ENCODE measurements at regions not wholly inside any gene's neighbourhood (a gene's known extent, or its start where the extent isn't known, plus 50 kb on each side); places are given as distances from the start of the nearest gene placed in this dataset.

DNA sequence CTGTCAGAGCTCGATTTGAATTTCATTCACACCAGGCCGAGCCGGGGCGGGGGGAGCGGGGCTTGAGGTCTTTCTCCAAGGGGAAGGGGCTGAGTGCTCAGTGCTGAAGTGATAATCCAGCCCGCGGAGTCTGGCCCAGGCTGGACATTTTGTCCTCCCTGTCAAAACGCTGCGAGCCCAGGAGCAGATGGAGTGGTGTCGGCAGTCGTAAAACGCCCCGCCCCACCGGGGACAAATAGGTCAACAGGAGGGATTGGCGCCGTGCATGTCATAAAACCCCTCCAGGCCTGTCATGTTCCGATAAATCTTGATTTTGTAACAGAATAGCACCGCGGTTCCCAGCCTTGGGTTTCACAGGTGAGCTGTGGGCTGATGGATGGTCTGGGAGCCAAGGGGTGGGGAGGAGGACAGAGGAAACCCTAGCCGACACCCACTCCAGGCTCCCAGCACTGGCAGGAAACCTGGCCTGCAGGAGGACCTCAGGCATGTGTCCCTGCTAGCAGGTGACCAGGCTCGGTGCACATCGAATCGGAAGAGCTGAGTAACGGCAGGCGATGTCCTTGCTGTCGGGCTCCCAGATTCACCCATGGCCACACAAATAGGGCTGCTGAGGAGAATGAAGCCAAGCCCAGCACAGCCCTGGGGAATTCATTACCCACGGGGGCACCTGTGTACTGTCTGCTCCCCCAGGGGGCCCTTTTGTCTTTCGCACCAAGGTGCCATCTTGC lies 341.4 kb downstream of the FOXL1 start:
- DNase-seq = no peak

DNA sequence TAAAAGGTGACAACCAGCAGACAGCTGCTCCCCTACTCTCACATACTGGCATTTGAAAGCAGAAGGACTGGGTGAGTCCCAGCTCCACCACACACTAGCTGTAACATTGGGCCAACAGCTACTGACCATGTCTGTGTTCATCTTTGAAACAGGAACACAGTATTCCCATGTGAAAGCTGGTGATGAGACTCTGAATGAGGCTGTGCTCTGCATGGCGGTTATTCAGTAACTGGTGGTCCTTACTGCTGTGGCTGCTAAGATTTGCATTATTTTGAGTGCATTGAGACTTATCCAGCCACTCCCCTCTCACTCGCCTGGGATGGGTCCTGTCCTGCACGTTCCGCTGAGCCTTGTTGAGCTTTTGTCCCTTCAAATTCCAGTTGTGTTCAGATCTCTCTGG lies 342.9 kb downstream of the FOXL1 start:
- DNase-seq = no peak

DNA sequence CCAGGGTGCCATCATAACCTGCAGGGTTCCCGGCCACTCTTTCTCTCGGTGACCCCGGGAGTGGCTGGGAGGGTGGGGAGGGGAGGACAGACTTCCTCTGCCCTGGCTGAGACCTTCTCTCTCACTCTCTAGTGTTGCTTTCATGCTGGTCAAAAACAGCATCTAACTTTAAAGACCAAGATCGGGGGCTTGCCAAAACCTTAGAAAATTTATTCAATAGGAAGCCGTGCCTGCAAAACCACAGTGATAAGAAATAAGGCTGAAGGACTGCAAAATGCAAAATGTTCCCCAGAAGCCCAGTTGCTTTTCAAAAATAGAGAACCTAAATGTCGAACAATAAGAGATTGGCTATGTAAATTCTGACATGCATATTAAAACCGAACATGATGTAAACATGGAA lies 344.0 kb downstream of the FOXL1 start:
- DNase-seq = no peak

DNA sequence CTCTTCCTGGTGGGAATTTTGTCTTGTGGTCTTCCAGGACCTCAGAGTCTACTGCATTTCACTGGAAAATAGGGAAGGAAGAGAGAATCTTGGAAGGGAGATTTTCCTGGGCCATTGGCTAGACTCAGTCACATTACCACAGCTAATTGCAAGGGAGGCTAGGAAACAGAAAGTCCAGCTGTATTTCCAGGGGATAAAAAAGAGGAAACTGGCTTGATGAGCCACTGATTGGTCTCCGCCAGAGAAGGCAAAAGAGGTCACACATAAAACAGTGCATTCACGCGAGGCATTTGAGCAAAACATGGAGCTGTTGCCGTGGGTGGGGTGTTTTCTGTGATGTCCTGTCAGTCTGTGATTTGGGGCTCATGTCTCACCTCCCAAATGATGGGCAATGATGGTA lies 345.3 kb downstream of the FOXL1 start:
- no peak for DNase-seq

DNA sequence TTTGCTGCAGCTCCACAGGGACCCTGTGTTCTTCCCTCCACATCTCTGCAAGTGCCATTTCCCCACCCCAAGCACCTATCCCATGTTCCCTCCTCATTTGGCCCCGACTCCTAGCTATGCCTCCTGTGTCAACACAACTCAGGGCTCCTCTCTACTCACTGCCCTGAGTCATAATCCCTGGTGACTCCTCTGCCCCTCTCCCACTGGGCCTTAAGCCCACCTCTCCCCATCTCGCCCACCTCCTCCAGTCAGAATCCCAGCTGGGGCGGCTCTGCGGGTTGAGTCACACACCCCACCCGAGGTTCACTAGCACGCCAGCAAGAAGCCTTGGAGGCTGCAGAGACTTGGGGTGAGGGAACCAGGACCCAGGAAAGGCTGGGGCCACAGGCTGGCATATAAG lies 346.2 kb downstream of the FOXL1 start:
- DNase-seq = no peak

DNA sequence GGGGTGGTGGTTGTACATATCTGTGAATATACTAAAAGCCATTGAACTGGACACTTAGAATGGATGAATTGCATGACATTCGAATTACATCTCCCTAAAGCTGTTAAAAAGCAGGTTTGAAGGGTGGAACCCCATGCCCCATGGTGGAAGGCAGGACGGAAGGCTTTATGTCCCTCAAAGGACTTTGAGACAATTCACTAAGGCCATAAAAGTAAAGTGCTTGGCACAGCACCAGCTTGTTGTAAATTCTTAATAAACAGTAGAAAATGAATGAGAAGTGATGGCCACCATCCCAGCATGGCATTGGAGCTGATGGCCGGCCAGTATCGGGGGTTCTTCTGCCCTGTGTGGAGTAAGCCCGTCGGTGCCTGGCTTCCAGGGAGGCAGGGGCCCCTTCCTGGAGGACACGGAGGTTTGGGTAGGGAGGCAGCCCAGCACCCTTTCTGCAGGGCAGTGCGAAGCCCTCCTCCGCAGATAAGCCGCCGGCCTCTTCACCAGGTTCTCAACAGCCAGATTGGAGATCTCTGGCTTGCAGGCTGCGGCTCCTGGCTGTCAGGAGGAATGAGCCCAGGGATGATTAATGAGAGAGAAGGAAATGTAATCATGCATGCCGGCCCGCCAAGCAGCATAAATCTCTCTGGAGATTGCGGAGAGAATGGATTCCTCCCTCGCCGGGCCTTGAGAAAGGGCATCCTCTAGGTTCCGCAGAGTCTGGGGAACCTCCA lies 346.9 kb downstream of the FOXL1 start:
- DNase-seq = no peak

DNA sequence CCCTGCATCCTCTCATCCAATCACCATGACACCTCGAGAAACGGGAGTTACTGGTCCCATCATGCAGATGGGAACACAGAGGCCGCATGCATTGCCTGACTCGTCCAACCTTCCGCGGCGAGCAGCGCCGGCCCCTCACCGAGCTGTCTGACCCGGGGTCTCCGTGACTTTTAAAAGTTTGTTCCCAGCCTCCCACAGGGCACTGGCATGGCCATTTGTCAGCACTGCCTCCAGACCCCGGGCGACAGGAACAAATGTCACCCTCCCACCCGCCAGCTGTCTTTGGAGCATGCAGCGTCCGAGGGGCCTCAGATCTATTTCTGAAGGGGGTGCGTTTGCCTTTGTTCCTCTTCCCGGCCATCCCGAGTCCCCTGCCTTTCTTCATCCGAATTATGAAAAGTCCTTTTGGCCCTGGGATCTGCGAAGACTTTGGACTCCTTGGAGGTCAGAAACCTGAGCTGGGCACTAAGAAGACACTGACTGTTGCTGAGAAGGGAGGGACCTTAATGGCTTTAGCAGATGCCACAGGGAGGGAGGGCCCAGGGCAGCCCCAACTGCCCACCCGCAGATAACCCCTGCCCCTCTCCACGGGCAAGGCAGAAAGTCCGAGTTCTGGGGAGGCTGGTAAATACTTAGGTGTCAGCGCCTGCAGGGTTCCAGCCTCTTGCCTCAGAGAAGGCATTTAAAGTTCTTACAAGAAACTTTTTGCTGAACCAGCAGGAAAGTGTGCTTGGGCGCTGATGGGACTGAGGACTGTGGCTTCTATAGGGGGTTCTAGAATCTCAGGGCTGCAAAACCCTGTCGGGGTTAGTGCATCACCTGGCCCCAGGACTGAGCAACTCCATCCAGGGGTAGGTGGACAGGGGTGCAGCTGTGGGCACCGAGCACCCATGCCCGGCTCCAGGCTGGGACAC lies 348.1 kb downstream of the FOXL1 start:
- no peak for DNase-seq

DNA sequence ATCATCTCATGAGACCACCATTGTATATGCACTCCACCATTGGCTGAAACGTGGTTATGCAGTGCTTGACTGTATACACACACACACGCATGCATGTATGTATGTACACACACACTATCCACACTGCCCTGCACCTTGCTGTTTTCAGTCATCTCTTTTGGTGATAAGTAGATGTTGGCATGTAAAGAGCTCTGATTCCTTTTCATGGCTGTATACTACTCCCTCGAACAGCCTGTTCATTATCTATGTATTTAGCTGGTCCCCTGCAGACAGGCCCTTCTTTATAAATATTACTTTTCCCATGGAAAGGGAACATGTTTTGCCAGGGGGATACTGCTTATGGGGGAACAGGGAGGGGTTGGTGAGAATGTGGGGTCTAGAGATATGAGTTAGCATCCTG lies 349.4 kb downstream of the FOXL1 start:
- no peak for DNase-seq

DNA sequence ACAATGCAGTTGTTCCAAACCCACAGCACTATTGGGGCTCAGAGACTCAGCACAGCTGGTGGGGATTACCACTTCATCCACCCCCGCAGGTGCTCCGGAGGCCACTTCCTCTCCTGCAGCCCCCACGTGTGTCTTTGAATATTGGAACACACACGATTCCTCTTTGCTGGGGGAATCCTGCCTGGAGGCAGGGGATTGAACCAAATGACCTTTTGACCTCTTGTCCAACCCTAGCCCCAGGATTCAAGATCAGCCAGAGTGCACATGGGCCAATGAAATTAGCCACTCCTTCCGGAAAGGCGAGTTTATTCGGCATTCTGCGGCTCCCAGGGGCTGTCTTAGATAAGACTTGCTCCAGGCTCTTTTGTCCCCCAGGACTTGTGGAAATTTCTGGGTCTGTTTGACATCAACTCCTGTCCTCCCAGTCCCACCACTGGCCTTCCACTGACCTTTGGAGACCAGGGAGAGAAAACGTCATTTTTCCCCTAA lies 350.2 kb downstream of the FOXL1 start:
- no peak for DNase-seq

DNA sequence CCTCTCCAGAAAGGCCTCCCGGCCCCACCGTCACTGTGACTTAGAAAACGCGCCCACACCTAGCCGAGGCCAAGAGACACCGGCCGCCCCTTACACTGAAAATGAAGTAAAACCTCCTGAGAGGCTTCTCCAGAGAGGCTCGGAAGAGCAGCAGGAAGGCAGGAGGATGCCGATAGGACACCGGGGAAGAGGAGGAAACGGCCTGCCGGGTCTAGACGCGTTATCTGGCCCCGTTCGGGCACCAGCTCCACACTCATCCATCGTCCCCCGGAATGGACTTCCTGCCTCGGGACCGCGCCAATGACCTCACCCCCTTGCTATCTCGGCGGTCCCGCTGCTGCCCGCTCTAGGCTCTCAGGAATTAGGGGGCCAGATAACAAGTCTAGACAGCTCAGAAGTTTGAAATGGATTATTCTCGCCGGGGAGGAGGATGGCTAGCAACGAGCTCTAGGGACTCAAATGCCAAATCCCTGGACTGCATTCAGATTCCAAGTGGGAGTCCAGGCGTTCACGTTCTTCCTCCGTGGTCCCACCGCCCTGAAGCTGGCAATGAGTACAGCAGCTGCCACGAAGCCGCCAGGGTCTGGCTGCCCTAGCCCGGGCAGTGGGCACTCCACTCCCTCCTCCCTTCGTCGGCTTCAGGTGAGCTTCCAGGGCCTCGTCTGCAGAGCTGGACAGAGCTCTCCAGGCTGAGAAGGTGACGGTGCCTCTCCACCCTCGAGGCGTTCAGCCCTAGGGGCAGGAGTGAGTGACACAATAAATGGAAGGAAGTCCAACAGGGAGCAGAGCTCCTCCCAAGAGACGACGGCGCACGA lies 350.9 kb downstream of the FOXL1 start:
- no peak for DNase-seq

DNA sequence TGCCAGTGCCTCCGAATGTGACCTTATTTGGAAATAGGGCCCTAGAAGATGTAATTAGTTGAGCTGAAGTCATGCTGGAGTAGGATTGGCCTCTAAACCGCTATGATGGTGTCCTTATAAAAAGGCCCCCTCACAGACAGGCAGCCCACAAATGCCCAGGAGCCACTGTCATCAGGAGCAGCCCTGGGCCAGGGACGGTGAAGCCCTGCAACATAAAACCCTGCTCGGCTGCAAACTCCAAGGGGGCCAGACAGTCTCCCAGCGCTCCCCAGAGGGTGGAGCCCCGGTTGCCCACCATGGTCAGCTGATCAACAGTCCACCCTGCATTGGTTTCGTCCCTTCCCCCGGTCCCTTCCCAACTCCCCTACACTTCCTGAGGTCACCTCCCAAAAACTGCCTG lies 351.7 kb downstream of the FOXL1 start:
- no peak for DNase-seq

DNA sequence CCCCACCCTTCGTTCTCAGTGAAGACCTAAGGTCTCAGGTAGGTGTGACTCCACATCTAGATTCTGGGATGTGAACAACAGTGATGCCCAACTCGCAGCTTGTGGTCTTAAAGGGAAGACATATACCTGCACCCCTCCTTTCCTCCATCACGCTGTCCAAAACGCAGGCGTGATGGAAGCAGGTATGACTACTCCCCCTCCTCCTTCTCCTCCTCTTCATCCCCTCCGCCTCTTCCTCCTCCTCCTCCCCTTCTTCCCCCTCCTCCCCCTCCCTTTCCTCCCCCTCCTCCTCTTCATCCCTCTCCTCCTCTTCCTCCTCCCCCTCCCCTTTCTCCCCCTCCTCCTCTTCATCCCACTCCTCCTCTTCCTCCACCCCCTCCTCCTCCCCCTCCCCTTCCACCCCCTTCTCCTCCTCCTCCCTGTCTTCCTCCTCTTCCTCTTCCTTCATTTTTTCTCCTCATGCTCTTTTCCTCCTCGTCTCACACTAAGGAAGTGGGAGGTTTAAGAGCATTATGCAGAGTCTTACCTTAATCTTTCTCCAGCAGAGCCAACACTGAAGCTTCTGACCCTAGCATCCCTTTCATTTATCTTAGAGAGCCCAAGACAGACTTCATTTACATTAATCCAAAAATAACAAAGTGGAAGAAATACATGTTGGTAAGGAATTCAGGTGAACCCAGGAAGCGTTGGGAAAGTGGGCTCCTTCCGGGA lies 352.5 kb downstream of the FOXL1 start:
- DNase-seq = no peak

DNA sequence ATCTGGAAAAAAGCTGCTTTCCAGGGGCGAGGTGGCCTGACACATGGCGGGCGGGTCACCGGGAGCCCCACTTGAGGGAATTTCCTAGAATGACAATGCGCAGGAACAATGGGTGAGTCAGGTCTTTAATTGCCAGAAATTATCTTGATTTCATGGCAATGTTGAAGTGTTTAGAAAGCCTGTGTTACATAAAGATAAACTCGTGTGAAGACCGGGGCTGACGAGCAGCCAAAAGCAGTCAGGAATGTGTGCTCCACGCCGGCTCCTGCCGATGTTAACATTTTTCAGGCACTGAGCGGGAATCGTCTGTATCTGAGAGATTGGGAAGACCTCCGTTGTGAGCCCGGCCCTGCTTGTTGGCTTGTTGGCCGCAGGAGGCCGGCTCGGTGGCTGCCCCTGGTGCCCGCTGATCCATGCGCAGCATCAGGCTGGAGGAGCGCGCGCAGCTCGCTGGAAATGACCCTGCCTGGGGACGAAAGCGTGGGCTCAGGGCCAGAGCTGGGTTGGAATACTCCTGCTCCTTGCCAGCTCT lies 353.1 kb downstream of the FOXL1 start:
- DNase-seq = no peak

DNA sequence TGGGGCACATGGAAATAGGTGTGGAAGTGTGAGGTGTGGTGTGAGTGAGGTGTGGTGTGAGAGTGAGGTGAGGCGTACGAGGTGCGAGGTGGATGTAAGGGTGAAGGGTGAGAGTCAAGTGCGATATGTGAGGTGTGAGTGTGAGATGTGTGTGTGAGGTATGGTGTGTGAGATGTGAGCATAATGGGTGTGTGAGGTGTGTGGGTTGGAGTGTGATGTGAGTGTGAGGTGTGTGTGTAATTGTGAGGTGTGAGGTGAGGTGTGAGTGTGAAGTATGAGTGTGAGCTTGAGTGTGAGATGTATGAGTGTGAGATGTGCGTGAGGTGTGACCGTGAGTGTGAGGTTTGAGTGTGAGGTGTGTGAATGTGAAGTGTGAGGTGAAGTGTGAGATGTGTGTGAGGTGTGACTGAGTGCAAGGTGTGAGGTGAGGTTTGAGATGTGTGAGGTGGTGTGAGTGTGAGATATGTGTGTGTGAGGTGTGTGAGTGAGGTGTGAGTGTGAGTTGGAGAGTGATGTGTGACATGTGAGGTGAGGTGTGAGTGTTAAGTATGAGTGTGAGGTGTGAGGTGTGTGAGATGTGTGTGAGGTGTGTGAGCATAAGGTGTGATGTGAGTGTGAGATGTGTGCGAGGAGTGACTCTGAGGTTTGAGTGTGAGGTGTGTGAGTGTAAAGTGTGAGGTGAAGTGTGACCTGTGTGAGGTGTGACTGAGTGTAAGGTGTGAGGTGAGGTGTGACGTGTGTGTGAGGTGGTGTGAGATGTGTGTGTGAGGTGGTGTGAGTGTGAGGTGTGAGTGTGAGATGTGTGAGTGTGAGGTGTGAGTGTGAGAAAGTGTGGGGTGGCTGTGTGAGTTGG lies 354.0 kb downstream of the FOXL1 start:
- no peak for DNase-seq

DNA sequence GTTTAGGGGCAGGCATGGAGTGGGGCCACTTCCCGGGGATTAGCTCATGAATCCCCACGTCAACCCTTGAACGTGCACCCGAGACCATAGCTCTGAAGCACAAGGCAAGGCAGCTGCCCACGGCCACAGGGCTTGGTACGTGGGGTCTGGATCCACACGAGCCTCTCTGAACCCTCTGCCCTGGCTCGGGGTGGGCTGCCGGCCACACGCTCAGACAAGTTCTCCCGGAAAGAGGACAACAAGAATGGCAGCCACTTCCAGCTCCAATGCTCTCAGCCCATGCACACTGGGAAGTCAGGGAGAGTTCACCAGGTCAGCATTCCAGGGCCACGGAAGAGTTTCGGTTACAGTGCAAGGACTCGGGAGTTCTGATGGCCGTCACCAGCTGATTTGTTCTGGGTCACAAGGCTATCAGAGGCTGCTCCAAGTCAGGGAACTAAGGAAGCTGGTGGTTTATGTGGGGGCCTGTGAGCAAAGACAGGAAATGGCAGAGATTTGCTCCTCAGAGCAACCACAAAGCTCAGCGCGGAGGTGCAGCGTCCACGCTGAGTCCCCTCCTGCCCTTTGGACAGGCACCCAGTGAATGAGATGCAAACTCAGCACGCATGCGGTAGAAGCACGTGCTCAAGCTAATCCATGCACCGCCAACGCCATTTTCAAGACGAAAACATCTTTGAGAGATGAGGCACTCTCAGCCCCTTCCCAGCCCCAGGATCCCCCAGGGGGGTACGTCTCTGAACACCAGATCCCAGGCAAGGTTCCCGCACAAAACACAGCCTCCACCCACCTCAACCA lies 356.4 kb downstream of the FOXL1 start:
- no peak for DNase-seq

DNA sequence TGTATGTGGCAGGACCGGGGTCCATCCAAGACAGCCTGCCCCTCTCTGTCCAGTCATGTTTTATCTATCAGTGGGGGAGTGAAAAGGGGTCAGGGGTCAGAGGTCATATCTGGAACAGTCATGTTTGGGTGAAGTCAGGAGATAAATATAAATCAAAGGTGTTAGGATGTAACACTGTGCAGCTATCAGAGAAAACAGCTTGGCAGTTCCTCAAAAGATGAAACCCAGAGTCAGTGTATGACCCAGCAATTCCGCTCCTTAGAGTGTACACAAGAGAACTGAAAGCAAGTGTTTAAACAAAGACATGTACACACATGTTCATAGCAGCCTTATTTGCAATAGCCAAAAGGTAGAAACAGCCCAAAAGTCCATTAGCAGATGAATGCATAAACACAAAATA lies 361.3 kb downstream of the FOXL1 start:
- DNase-seq = no peak

DNA sequence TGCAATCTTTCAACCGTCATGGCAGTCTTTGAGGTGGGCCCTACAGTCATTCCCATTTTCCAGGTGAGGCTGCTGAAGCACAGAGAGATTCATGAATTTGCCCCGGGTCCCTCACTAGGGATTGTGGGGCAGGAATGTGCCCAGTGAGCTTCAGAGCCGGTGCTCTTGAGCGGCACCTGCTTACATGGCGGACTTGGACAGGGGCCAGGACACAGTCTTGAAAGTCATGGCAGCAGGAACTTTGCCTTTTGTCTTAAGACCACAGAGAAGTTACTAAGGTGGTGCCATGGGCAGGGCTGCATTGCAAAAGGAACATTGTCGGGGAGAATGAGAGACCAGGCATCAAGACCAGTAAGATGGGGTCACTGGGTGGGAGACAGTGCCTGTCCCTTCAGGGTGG lies 363.4 kb downstream of the FOXL1 start:
- no peak for DNase-seq

DNA sequence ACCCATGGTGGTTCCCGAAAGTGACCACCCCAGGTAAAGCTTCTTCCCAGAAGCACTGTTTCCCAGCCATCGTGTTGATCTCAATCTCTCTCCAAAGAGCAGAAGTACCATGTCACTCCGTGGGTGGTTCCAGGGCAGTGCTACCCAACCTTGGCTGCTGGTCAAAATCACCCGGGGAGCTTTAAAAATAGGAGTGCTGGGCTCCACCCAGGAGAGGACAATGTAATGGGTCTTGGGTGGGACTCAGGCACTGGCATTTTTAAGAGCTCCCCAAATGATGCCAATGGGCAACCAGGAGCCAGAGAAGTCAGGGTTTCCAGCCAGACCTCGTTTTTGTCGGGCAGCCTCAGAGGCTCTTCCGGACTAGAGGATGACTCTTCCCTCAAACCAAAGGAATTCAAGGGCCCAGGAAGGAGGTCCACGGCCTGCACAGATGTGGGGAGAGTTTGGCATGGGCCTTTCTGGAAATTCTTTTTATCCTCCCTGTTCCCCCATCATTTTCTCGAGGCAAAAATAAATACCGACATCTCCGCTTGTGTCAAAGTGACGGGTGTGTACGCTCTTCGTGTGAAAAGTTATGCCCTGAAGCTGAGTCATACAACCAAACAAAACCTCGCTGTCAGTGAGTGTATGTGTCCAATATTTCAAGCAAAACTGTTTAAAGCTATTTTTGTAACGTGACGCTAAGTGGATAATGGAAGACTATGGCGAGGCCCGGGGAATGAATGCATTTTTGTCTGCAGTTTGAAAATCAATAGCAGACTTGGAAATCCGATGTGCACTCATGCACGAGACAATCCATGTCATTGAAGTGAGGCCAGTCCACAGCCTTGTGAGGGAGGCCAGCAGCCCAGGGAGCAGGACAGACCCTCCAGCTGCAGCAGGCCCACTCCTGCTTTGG lies 364.1 kb downstream of the FOXL1 start:
- no peak for DNase-seq
